ENCODE measurements at regions not wholly inside any gene's neighbourhood (a gene's known extent, or its start where the extent isn't known, plus 50 kb on each side); places are given as distances from the start of the nearest gene placed in this dataset.

- DNase-seq (ENCODE audit: low spot score) (no peak), ATAC-seq (no peak)
- Histone ChIP-seq H3K9me2 (ENCODE audit: insufficient read depth) (peaks cover 5% of the 10 kb centered on the region; the same call in 1 of the 2 replicates), H3K27ac (ENCODE audit: low read depth) (no peak overlapping the region), H3K79me2 (replicated peaks; ENCODE audit: insufficient read depth) (no peaks in the 10 kb centered on the region), H3K4me2 (no peak overlapping the region), H3K36me3 (ENCODE audit: insufficient read depth) (no peaks in the 10 kb centered on the region), H4K20me1 (replicated peaks; ENCODE audit: insufficient read depth) (no peaks in the 10 kb centered on the region), H2AFZ (no peak overlapping the region), H3K4me1 (ENCODE audit: insufficient read depth) (peaks cover 8% of the 10 kb centered on the region), H3K4me3 (no peak overlapping the region), H3K27me3 (ENCODE audit: insufficient read depth) (peaks cover 17% of the 10 kb centered on the region), H3F3A (replicated peaks; ENCODE audit: low read depth) (no peaks in the 10 kb centered on the region)
- TF ChIP-seq EZH2phosphoT487 (IDR thresholded peaks at IDR 0.05; ENCODE audit: unreplicated experiment) (no peak), NANOG (IDR thresholded peaks at IDR 0.05; ENCODE audit: borderline replicate concordance) (no peak), CREB1 (CRISPR knock-in tag; IDR thresholded peaks at IDR 0.05; ENCODE audit: low read depth) (no peak), POLR2AphosphoS5 (IDR thresholded peaks at IDR 0.05; ENCODE audit: low read depth) (no peak), JUNB (IDR thresholded peaks at IDR 0.05; ENCODE audit: unreplicated experiment) (no peak), CTCF (conservative IDR thresholded peaks at IDR 0.05; ENCODE audit: low read depth in 2 of 2) (no peak), STAT1 (IDR thresholded peaks at IDR 0.05; ENCODE audit: unreplicated experiment) (no peak), EZH2 (IDR thresholded peaks at IDR 0.05; ENCODE audit: low read depth, unreplicated experiment) (no peak), ZNF114 (CRISPR knock-in tag; IDR thresholded peaks at IDR 0.05) (no peak), ZNF331 (CRISPR knock-in tag; IDR thresholded peaks at IDR 0.05; ENCODE audit: low read depth) (no peak), ZNF462 (CRISPR knock-in tag; IDR thresholded peaks at IDR 0.05) (no peak), REST (IDR thresholded peaks at IDR 0.05; ENCODE audit: unreplicated experiment) (no peak), ETS1 (IDR thresholded peaks at IDR 0.05) (no peak)
- Mint-ChIP-seq H3K9me3 (no peaks in the 10 kb centered on the region), H3K4me3 (no peak overlapping the region), H3K36me3 (ENCODE audit: low read depth) (no peaks in the 10 kb centered on the region), H3K27ac (no peak overlapping the region), H3K4me1 (peaks cover 4% of the 10 kb centered on the region; the same call in 2 of the 3 replicates), H3K27me3 (ENCODE audit: insufficient read depth, low read depth, poor library complexity) (peaks cover 12% of the 10 kb centered on the region)
These were observed 52.5 kb upstream of the CCDC150 start for GRCh38 chr2:196587056-196587455.

Data from GM23338 (cell line).